Hepatocyte (in vitro differentiated cells): ENCODE measurements at regions not wholly inside any gene's neighbourhood (a gene's known extent, or its start where the extent isn't known, plus 50 kb on each side); places are given as distances from the start of the nearest gene placed in this dataset.
"Not testable (repeated sequence)": the region's sequence is repeated elsewhere in the genome, so short reads cannot be mapped to it uniquely, and the experiment has no call there.

Experiments used
- DNase-seq: peaks from one replicate; pipeline ENCODE4 v3.0.0-alpha.2; 2016; ENCODE audit warnings: low spot score
- H2AFZ ChIP-seq: fragments of 200-600 bp; sonication (generic); 2 replicates; pipeline ENCODE4 v1.6.0; 2016; ENCODE audit warnings: antibody characterized with exemption, mild to moderate bottlenecking
- H3K27ac ChIP-seq: fragments of 200-600 bp; sonication (generic); 2 replicates; pipeline ENCODE4 v1.5.1; 2016; ENCODE audit warnings: mild to moderate bottlenecking
- H3K27me3 ChIP-seq: fragments of 200-600 bp; sonication (generic); 2 replicates; pipeline ENCODE4 v1.6.1; 2016
- H3K36me3 ChIP-seq: fragments of 200-600 bp; sonication (generic); replicated peaks from 2 replicates; pipeline ENCODE4 v1.5.1; 2016; ENCODE audit warnings: low read depth; ENCODE audit not compliant: insufficient read depth
- H3K4me1 ChIP-seq: fragments of 200-600 bp; sonication (generic); 2 replicates; pipeline ENCODE4 v1.5.1; 2016; ENCODE audit warnings: mild to moderate bottlenecking, moderate library complexity; ENCODE audit not compliant: insufficient read depth
- H3K4me2 ChIP-seq: fragments of 200-600 bp; sonication (generic); 2 replicates; pipeline ENCODE4 v1.6.0; 2016
- H3K4me3 ChIP-seq: fragments of 200-600 bp; sonication (generic); 2 replicates; pipeline ENCODE4 v1.5.1; 2016; ENCODE audit warnings: mild to moderate bottlenecking
- H3K79me2 ChIP-seq: fragments of 200-600 bp; sonication (generic); 2 replicates; pipeline ENCODE4 v1.6.0; 2017; ENCODE audit warnings: mild to moderate bottlenecking
- H3K9me2 ChIP-seq: fragments of 200-600 bp; sonication (generic); replicated peaks from 2 replicates; pipeline ENCODE4 v1.6.0; 2017; ENCODE audit warnings: mild to moderate bottlenecking; ENCODE audit not compliant: insufficient read depth
- H3K9me3 ChIP-seq: fragments of 200-600 bp; sonication (generic); 2 replicates; pipeline ENCODE4 v1.5.1; 2016; ENCODE audit warnings: low read depth, mild to moderate bottlenecking
- H4K20me1 ChIP-seq: fragments of 200-600 bp; sonication (generic); 2 replicates; pipeline ENCODE4 v1.6.0; 2016; ENCODE audit warnings: mild to moderate bottlenecking; ENCODE audit not compliant: insufficient read depth, poor library complexity, severe bottlenecking
- EZH2 ChIP-seq: fragments of 200-600 bp; sonication (generic); IDR thresholded peaks from 2 replicates; pipeline ENCODE4 v1.6.1; 2016; ENCODE audit warnings: antibody characterized with exemption, mild to moderate bottlenecking, borderline replicate concordance
- EZH2phosphoT487 ChIP-seq: fragments of 200-600 bp; sonication (generic); IDR thresholded peaks from one replicate; pipeline ENCODE4 v1.6.1; 2018; ENCODE audit warnings: antibody characterized with exemption, mild to moderate bottlenecking, low read depth, moderate library complexity; ENCODE audit not compliant: unreplicated experiment, severe bottlenecking
- WGBS: methylation state at CpG from one replicate; pipeline ENCODE4 v1.1.6; 2016; ENCODE audit warnings: low lambda C conversion rate; ENCODE audit errors: missing lambda C conversion rate; 5-methylcytosine and 5-hydroxymethylcytosine counted together
- TF ChIP-seq, protein P1 (sequence below): fragments of 200-600 bp; sonication (generic); IDR thresholded peaks from 2 replicates; pipeline ENCODE4 v1.5.1; 2016; ENCODE audit warnings: antibody characterized with exemption, mild to moderate bottlenecking; ENCODE audit not compliant: poor library complexity

- Histone ChIP-seq H4K20me1 (no peaks in the 10 kb centered on the region), H3K4me2 (no peak overlapping the region), H3K9me2 (no peaks in the 10 kb centered on the region), H3K79me2 (no peaks in the 10 kb centered on the region), H3K27me3 (no peaks in the 10 kb centered on the region), H3K36me3 (no peaks in the 10 kb centered on the region), H3K27ac (peak overlapping the region; percentile 67), H3K4me1 (no peaks in the 10 kb centered on the region), H3K4me3 (no peak overlapping the region), H2AFZ (no peak overlapping the region), H3K9me3 (no peaks in the 10 kb centered on the region)
- DNase-seq: no peak
- TF ChIP-seq, protein P1, sequence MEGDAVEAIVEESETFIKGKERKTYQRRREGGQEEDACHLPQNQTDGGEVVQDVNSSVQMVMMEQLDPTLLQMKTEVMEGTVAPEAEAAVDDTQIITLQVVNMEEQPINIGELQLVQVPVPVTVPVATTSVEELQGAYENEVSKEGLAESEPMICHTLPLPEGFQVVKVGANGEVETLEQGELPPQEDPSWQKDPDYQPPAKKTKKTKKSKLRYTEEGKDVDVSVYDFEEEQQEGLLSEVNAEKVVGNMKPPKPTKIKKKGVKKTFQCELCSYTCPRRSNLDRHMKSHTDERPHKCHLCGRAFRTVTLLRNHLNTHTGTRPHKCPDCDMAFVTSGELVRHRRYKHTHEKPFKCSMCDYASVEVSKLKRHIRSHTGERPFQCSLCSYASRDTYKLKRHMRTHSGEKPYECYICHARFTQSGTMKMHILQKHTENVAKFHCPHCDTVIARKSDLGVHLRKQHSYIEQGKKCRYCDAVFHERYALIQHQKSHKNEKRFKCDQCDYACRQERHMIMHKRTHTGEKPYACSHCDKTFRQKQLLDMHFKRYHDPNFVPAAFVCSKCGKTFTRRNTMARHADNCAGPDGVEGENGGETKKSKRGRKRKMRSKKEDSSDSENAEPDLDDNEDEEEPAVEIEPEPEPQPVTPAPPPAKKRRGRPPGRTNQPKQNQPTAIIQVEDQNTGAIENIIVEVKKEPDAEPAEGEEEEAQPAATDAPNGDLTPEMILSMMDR: no peak
- WGBS: 80% methylated on average over 2 of the region's 2 CpGs
Observed at GRCh38 chr10:3374914-3375313, 202.3 kb upstream of the PITRM1 start.

GRCh38 chr10:3373374-3374027 is 200.9 kb upstream of the PITRM1 start:
- not testable (repeated sequence) for H4K20me1 ChIP-seq, H3K4me2 ChIP-seq, H3K79me2 ChIP-seq, H3K36me3 ChIP-seq, H3K9me3 ChIP-seq, H3K27me3 ChIP-seq, H3K9me2 ChIP-seq, DNase-seq, H3K4me3 ChIP-seq, H3K4me1 ChIP-seq, H2AFZ ChIP-seq
- H3K27ac ChIP-seq: peak overlapping the region; percentile 69
- 80% methylated on average over 12 of the region's 13 CpGs for WGBS

DNA sequence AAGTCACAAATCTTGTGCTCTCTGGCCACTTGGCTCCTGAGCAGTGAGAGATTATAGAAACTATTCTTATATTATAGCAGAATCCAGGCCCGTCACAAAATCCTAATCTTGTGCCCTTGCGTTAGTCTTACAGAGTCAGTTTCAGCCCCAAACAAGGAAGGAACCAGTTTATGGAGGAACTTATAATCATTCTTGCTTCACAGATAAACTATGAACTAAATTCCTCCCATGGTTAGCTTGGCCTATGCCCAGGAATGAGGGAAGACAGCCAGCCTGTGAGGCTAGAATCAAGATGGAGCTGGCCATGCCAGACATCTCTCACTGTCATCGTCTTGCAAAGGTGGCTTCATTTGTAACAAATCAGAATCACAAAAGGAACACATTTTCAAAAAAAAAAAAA is 199.7 kb upstream of the PITRM1 start:
- 90% methylated on average over 3 of the region's 3 CpGs for WGBS
- TF ChIP-seq, protein P1: no peak
- no peak for TF ChIP-seq EZH2phosphoT487
- TF ChIP-seq EZH2: no peak
- Histone ChIP-seq H2AFZ (no peak overlapping the region), H3K9me2 (no peaks in the 10 kb centered on the region), H3K4me2 (no peak overlapping the region), H3K9me3 (no peaks in the 10 kb centered on the region), H4K20me1 (no peaks in the 10 kb centered on the region), H3K4me3 (no peak overlapping the region), H3K36me3 (no peaks in the 10 kb centered on the region), H3K27ac (no peak overlapping the region), H3K27me3 (no peaks in the 10 kb centered on the region), H3K4me1 (no peaks in the 10 kb centered on the region), H3K79me2 (no peaks in the 10 kb centered on the region)
- DNase-seq: no peak

GRCh38 chr10:3371624-3372023 is 199.0 kb upstream of the PITRM1 start:
- not testable (repeated sequence) for H3K9me2 ChIP-seq, H3K4me2 ChIP-seq, H3K27me3 ChIP-seq, H3K4me1 ChIP-seq, H2AFZ ChIP-seq, H3K9me3 ChIP-seq, H3K36me3 ChIP-seq, H4K20me1 ChIP-seq, DNase-seq, H3K79me2 ChIP-seq, H3K4me3 ChIP-seq, H3K27ac ChIP-seq
